ENCODE measurements at regions not wholly inside any gene's neighbourhood (a gene's known extent, or its start where the extent isn't known, plus 50 kb on each side); places are given as distances from the start of the nearest gene placed in this dataset.

DNA sequence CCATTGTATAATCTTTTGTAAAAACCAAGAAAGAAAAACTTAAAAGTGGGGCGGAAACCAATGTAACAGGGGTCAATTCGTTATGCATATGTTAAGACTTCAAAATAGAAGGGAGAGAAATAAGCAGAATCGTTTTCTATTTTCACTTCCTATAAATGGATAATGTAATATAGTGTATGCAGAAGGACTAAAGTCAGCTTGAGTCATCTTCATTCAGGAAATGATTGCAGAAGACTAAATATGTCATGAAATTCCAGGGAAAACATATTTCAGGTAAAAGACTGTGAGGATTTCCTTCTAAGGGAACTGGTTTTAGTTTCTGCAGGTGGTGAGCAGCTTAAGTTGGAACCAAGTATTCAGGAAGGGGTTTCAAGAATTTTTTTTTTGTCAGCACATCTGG, 753.3 kb downstream of the IRX1 start:
- TF ChIP-seq, protein P1, sequence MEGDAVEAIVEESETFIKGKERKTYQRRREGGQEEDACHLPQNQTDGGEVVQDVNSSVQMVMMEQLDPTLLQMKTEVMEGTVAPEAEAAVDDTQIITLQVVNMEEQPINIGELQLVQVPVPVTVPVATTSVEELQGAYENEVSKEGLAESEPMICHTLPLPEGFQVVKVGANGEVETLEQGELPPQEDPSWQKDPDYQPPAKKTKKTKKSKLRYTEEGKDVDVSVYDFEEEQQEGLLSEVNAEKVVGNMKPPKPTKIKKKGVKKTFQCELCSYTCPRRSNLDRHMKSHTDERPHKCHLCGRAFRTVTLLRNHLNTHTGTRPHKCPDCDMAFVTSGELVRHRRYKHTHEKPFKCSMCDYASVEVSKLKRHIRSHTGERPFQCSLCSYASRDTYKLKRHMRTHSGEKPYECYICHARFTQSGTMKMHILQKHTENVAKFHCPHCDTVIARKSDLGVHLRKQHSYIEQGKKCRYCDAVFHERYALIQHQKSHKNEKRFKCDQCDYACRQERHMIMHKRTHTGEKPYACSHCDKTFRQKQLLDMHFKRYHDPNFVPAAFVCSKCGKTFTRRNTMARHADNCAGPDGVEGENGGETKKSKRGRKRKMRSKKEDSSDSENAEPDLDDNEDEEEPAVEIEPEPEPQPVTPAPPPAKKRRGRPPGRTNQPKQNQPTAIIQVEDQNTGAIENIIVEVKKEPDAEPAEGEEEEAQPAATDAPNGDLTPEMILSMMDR (IDR thresholded peaks at IDR 0.05) = no peak
- TF ChIP-seq POLR2A (IDR thresholded peaks at IDR 0.05) (no peak), EP300 (IDR thresholded peaks at IDR 0.05) (no peak)
